ENCODE measurements at regions not wholly inside any gene's neighbourhood (a gene's known extent, or its start where the extent isn't known, plus 50 kb on each side); places are given as distances from the start of the nearest gene placed in this dataset.
"Not testable (repeated sequence)": the region's sequence is repeated elsewhere in the genome, so short reads cannot be mapped to it uniquely, and the experiment has no call there.

DNA sequence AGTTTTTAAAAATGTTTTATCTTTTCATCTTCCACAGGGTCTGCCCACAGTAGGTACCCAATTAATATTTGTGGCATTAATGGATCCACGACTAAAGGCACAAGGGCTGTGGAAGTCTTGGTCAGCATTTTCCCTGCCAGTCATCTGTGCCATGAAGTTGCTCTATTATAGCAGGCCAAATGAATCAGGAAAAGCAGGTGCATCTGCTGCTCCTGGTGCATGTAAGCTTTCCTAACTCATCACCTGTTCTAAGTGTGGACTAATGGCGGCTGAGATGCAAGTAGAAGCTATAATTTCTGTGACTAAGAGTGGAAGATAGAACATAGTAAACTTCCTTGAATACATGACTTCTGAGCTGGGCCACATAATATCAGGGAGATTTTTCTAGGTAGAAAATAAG, 182.5 kb upstream of the TENM4 start:
- TF ChIP-seq, protein P1, sequence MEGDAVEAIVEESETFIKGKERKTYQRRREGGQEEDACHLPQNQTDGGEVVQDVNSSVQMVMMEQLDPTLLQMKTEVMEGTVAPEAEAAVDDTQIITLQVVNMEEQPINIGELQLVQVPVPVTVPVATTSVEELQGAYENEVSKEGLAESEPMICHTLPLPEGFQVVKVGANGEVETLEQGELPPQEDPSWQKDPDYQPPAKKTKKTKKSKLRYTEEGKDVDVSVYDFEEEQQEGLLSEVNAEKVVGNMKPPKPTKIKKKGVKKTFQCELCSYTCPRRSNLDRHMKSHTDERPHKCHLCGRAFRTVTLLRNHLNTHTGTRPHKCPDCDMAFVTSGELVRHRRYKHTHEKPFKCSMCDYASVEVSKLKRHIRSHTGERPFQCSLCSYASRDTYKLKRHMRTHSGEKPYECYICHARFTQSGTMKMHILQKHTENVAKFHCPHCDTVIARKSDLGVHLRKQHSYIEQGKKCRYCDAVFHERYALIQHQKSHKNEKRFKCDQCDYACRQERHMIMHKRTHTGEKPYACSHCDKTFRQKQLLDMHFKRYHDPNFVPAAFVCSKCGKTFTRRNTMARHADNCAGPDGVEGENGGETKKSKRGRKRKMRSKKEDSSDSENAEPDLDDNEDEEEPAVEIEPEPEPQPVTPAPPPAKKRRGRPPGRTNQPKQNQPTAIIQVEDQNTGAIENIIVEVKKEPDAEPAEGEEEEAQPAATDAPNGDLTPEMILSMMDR (IDR thresholded peaks at IDR 0.05; ENCODE audit: insufficient read depth, missing control alignments), result no peak
- FAIRE-seq, result no peak
- DNase-seq (ENCODE audit: insufficient read length, low spot score), result no peak

DNA sequence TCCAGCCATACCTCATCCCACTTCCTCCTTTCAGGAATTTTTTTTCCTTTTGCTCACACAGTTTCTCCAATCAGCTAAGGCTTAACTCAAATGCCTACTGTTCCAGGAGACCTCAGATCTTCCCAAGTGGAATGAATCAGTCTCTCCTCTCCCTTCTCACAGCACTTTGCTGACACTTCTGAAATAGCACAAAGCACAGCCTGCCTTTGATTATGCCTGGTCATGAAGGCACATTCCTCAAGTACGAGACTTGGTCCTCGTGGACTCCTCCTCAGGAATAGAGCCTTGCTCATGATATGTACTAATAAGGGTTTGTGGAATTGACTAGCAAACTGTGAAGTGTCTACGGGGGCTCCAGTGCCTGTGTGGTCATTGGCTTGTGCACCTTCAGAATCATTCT, 176.7 kb upstream of the TENM4 start:
- DNase-seq (ENCODE audit: insufficient read length, low spot score) (no peak), FAIRE-seq (no peak)
- TF ChIP-seq, protein P1 (IDR thresholded peaks at IDR 0.05; ENCODE audit: insufficient read depth, missing control alignments), result no peak

DNA sequence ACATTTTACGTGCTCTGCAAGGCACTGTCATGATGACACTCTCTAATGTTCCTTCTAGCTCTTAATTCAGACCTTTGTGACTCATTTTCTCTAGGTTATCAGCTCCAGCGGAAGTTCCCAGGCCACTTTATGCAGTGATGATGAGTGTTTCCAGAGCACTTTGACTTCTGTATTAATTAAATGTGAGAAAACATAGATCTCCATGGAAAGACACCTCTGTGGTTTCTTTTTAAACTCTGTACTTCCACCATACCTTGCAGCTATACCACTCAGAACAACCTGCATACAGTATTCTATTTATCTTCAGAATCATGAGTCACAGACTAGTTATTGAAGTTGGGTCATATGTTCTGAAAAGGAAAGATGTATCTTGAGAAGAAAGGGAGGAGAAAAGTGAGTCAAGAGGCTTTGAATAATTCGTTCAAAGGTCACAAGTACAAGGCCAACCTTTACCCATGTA, 175.6 kb upstream of the TENM4 start:
- FAIRE-seq (no peak), DNase-seq (ENCODE audit: insufficient read length, low spot score) (no peak)
- TF ChIP-seq, protein P1 (IDR thresholded peaks at IDR 0.05; ENCODE audit: insufficient read depth, missing control alignments), result no peak

DNA sequence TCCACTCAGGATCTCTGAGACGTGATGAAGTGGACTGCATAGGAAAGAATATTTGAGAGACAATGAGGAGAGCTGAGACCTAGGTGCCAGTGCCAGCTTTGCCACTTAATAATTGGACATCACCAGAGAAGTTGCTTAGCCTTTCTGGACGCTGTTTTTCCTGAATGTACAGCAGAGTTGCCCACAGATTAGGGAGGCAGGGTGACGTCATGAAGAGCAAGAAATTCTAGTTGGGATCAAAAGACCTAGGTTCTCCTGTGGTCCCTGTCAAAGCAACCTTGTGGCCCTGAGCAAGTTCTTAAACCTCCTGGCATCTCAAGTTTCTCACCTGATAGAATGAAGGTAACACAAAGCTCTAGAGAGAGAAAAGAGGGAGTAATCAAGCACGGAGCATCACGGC, 174.6 kb upstream of the TENM4 start:
- FAIRE-seq, result no peak
- DNase-seq (ENCODE audit: insufficient read length, low spot score), result no peak

DNA sequence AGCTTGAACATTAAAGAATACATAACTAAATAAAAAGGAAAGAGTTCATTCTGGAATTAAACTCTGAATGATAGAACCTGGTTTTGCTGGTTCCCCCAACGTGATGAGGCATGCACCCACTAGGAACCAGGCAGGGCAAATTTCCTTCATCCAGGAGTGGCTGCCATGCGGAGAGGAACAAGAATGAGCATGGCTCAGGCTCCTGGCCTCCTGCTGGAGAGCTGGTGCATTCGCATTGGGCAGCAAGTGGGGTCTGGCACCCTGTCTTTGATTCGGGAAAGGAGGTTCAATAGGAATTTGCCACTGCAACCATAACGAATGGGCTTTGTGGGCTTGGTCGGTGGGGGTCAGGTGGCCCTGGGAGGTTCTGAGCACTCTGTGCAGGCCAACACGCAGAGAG, 169.8 kb upstream of the TENM4 start:
- TF ChIP-seq, protein P1 (IDR thresholded peaks at IDR 0.05; ENCODE audit: insufficient read depth, missing control alignments), result no peak
- FAIRE-seq, result no peak

More for the DNA sequence above, 174.6 kb upstream of the TENM4 start:
- TF ChIP-seq, protein P1 (IDR thresholded peaks at IDR 0.05; ENCODE audit: insufficient read depth, missing control alignments), result no peak

DNA sequence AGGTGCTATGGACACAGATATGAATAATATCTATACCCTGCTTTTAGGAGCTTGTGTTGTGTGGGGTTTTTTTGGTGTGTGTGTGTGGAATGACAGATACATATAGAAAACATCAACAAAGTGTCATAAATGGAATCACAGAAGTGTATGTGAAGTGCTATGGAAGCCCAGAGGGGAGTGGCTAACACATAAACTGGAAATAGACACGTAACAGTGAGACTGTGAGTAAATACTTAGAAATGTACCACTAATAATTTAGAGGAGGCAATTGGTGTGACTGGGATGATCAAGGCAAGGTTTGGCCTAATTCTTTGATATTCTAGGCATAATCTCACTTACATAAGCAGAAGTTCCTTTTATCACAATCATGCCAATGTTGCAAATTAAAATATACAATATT, 169.3 kb upstream of the TENM4 start:
- no peak for FAIRE-seq

More for the DNA sequence above, 169.8 kb upstream of the TENM4 start:
- no peak for DNase-seq (ENCODE audit: insufficient read length, low spot score)

DNA sequence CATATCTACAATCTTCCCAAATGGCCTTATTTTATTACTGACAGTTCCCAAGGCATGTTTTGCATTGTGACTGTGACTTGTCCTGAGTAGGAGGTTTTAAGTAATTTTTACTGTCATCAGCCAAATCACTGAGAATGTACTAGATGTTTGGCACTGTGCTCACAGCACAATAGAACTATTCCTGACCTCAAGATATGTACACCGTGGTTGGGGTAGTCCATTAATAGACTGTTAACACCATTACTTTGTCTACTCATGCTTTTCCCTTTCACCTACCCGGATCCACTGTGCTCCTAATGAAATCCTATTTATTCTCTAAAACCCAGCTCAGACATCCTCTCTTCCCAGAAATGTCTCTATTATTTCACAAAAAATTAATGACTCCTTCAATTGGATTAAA, 168.7 kb upstream of the TENM4 start:
- TF ChIP-seq, protein P1 (IDR thresholded peaks at IDR 0.05; ENCODE audit: insufficient read depth, missing control alignments), result no peak
- DNase-seq (ENCODE audit: insufficient read length, low spot score) (no peak), FAIRE-seq (no peak)

More for the DNA sequence above, 169.3 kb upstream of the TENM4 start:
- TF ChIP-seq, protein P1 (IDR thresholded peaks at IDR 0.05; ENCODE audit: insufficient read depth, missing control alignments), result no peak
- no peak for DNase-seq (ENCODE audit: insufficient read length, low spot score)

DNA sequence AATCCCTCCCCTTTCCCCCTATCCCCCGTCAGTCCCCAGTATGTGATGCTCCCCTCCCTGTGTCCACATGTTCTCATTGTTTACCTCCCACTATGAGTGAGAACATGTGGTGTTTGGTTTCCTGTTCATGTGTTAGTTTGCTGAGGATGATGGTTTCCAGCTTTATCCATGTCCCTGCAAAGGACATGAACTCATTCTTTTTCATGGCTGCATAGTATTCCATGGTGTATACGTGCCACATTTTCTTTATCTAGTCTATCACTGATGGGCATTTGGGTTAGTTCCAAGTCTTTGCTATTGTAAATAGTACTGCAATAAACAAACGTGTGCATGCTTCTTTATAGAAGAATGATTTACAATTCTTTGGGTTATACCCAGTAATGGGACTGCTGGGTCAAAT, 165.6 kb upstream of the TENM4 start:
- DNase-seq (ENCODE audit: insufficient read length, low spot score); FAIRE-seq: not testable (repeated sequence)
